ENCODE measurements at regions not wholly inside any gene's neighbourhood (a gene's known extent, or its start where the extent isn't known, plus 50 kb on each side); places are given as distances from the start of the nearest gene placed in this dataset.

GRCh38 chr5:66511491-66511890, 84.7 kb upstream of the MAST4 start:
- H3K36me3 ChIP-seq (replicated peaks in 1 of 2; ENCODE audit: control insufficient read depth in 1 of 2, insufficient read depth in 2 of 2, low read length in 2 of 2): no peaks in the 10 kb centered on the region
- no peak overlapping the region for H3K4me2 ChIP-seq (ENCODE audit: low read depth, low read length)
- DNase-seq (ENCODE audit: low spot score) (no peak), ATAC-seq (no peak), FAIRE-seq (no peak)
- intact Hi-C loops (cut with micrococcal nuclease; ENCODE audit: unreplicated experiment) (no loop called here), in situ Hi-C loops (cut with HindIII; ENCODE audit: extremely low pct_ligation_motif_present, low pct_unique_long_range_greater_than_20kb) (no loop called here)
- H3K79me2 ChIP-seq (ENCODE audit: insufficient read depth, low read length): no peaks in the 10 kb centered on the region
- no peak overlapping the region for H2AFZ ChIP-seq (ENCODE audit: low read length)
- H3K4me3 ChIP-seq (replicated peaks in 1 of 3; ENCODE audit: insufficient read depth in 1 of 3, low read depth in 2 of 3, low read length in 3 of 3): no peak overlapping the region
- POLR2A ChIA-PET: no interaction called here
- no peaks in the 10 kb centered on the region for H3K27me3 ChIP-seq (ENCODE audit: control insufficient read depth in 1 of 2, insufficient read depth in 2 of 2, low read length in 2 of 2)
- no TSS peak for BruUV-seq (replicated peaks)
- peak; percentile 52; the same call in 1 of the 2 replicates for TF ChIP-seq CREB1 (IDR thresholded peaks at IDR 0.05)
- no peak for TF ChIP-seq CREB1 (CRISPR knock-in tag; IDR thresholded peaks at IDR 0.05)
- TF ChIP-seq GTF2F1 (IDR thresholded peaks at IDR 0.05; ENCODE audit: low read length): no peak
- 11% methylated on average over 4 of the region's 4 CpGs for WGBS (ENCODE audit: low lambda C conversion rate)
- H4K20me1 ChIP-seq (ENCODE audit: insufficient read depth, low read length): no peaks in the 10 kb centered on the region
- H3K4me1 ChIP-seq (ENCODE audit: insufficient read depth, low read length): no peaks in the 10 kb centered on the region
- CTCF ChIA-PET (ENCODE audit: low intra/inter-chr PET ratio, low total read pairs): no interaction called here
- H3K9ac ChIP-seq (ENCODE audit: insufficient read depth, low read depth, low read length): no peak overlapping the region
- no peak overlapping the region for H3K27ac ChIP-seq (ENCODE audit: extremely low read length, insufficient read depth, low read length)
- H3K9me3 ChIP-seq (ENCODE audit: low read length): no peaks in the 10 kb centered on the region

GRCh38 chr5:66513130-66513529, 83.1 kb upstream of the MAST4 start:
- no peaks in the 10 kb centered on the region for H4K20me1 ChIP-seq (ENCODE audit: insufficient read depth, low read length)
- TF ChIP-seq KDM5A (IDR thresholded peaks at IDR 0.05; ENCODE audit: borderline replicate concordance, low read length): no peak
- TF ChIP-seq ZSCAN9 (CRISPR knock-in tag; IDR thresholded peaks at IDR 0.05; ENCODE audit: borderline replicate concordance): no peak
- no peak for TF ChIP-seq DZIP1 (CRISPR knock-in tag; IDR thresholded peaks at IDR 0.05)
- TF ChIP-seq NFRKB (IDR thresholded peaks at IDR 0.05): no peak
- no peak for TF ChIP-seq ZNF205 (CRISPR knock-in tag; IDR thresholded peaks at IDR 0.05)
- intact Hi-C loops (cut with micrococcal nuclease; ENCODE audit: unreplicated experiment) (no loop called here), in situ Hi-C loops (cut with HindIII; ENCODE audit: extremely low pct_ligation_motif_present, low pct_unique_long_range_greater_than_20kb) (no loop called here)
- POLR2A ChIA-PET: no interaction called here
- H2AFZ ChIP-seq (ENCODE audit: low read length): no peak overlapping the region
- ATAC-seq (no peak), FAIRE-seq (no peak), DNase-seq (ENCODE audit: low spot score) (no peak)
- BruUV-seq (replicated peaks): no TSS peak
- H3K79me2 ChIP-seq (ENCODE audit: insufficient read depth, low read length): no peaks in the 10 kb centered on the region
- H3K27me3 ChIP-seq (ENCODE audit: control insufficient read depth in 1 of 2, insufficient read depth in 2 of 2, low read length in 2 of 2): no peaks in the 10 kb centered on the region
- H3K27ac ChIP-seq (ENCODE audit: extremely low read length, insufficient read depth, low read length): no peak overlapping the region
- CTCF ChIA-PET (ENCODE audit: low intra/inter-chr PET ratio, low total read pairs): no interaction called here
- no peaks in the 10 kb centered on the region for H3K36me3 ChIP-seq (replicated peaks in 1 of 2; ENCODE audit: control insufficient read depth in 1 of 2, insufficient read depth in 2 of 2, low read length in 2 of 2)
- H3K4me1 ChIP-seq (ENCODE audit: insufficient read depth, low read length): no peaks in the 10 kb centered on the region
- H3K9ac ChIP-seq (ENCODE audit: insufficient read depth, low read depth, low read length): no peak overlapping the region
- no peaks in the 10 kb centered on the region for H3K9me3 ChIP-seq (ENCODE audit: low read length)
- 0% methylated on average over 3 of the region's 3 CpGs for WGBS (ENCODE audit: low lambda C conversion rate)
- no peak overlapping the region for H3K4me2 ChIP-seq (ENCODE audit: low read depth, low read length)
- H3K4me3 ChIP-seq (replicated peaks in 1 of 3; ENCODE audit: insufficient read depth in 1 of 3, low read depth in 2 of 3, low read length in 3 of 3): no peak overlapping the region
